ENCODE measurements at regions not wholly inside any gene's neighbourhood (a gene's known extent, or its start where the extent isn't known, plus 50 kb on each side); places are given as distances from the start of the nearest gene placed in this dataset.

DNA sequence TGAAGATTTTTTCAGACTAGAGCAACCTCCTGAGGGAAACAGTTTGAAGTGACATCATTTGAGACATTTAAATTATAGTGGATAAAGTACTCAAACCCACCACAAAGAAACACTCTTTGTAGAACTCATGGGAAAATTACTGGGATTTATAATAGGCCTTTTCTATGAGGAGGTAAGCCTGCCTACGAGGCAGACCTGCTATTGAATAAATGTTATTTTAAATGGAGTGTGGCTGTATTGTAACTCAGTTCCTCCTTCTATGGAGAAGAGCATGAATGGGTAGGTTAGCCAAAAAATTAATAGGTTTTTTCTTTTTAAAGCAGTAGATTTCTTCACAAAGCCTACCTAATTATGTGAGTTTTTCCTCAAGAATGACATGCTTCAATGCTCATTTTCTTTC lies 63.7 kb upstream of the PLEKHA5 start:
- TF ChIP-seq, protein P1, sequence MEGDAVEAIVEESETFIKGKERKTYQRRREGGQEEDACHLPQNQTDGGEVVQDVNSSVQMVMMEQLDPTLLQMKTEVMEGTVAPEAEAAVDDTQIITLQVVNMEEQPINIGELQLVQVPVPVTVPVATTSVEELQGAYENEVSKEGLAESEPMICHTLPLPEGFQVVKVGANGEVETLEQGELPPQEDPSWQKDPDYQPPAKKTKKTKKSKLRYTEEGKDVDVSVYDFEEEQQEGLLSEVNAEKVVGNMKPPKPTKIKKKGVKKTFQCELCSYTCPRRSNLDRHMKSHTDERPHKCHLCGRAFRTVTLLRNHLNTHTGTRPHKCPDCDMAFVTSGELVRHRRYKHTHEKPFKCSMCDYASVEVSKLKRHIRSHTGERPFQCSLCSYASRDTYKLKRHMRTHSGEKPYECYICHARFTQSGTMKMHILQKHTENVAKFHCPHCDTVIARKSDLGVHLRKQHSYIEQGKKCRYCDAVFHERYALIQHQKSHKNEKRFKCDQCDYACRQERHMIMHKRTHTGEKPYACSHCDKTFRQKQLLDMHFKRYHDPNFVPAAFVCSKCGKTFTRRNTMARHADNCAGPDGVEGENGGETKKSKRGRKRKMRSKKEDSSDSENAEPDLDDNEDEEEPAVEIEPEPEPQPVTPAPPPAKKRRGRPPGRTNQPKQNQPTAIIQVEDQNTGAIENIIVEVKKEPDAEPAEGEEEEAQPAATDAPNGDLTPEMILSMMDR (IDR thresholded peaks at IDR 0.05; ENCODE audit: low read length), result no peak
- TF ChIP-seq EZH2 (optimal IDR thresholded peaks at IDR 0.05; ENCODE audit: low read depth, low read length), result no peak
